Ammon's horn (tissue), 1 donor: ENCODE measurements at regions not wholly inside any gene's neighbourhood (a gene's known extent, or its start where the extent isn't known, plus 50 kb on each side); places are given as distances from the start of the nearest gene placed in this dataset.
"Not testable (repeated sequence)": the region's sequence is repeated elsewhere in the genome, so short reads cannot be mapped to it uniquely, and the experiment has no call there.

Source experiments
- DNase-seq: peaks from one replicate; pipeline ENCODE4 v3.0.0-alpha.2; 2016; ENCODE audit warnings: low spot score

DNA sequence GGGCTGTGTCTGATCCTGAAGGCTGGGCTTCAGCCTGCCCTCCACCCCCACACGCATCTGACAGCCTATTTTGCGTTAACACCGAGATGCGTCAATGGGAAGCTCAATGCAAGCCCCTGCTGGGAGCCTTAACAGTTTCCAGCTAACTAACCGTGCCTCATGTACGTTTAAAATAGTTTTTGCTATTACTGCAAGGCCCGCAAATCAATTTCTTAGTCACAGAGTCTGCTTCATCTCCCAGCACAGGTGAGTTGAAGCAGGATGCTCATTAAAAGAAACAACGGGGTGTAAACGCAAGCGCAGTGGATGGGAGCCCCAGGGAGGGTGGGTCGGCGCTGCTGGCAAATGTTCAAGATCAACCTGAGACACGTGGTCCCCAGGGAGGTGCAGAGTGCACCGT lies 142.8 kb upstream of the PHACTR3 start:
- no peak for DNase-seq

DNA sequence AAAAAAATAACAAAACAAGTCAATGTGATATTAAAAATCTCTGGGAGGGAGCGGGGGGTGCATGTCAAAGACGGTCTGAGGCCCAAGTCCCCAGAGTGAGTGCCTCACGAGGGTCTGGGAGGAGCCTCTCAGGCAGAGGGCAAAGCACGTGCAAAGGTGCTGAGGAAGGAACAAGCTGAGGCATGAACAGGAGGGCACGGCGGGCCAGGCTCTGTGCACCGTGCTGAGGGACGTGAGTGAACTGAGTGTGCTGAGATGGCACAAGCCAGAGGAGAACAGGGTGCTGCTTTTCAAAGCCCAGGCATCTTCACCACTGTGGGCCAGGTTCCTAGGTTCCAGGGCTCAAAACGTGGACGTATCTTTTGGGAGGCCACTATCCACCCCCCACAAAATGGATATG lies 142.1 kb upstream of the PHACTR3 start:
- no peak for DNase-seq

DNA sequence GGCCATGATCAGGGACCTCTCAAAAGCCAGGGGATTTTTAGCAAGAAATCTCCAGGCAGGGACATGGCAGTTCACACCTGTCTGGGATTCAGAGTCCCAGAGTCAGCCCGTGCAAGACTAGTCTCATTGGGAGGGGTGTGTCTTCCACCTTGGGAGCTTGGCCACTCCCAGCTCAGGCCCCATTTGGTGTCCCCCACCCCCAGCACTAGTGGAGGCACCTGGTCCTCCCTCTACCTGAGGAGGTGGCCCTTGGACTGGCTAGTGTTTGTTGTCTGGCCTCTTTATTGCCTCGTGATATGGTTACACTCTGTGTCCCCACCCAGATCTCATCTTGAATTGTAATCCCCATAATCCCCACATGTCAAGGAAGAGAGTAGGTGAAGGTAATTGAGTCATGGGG lies 140.8 kb upstream of the PHACTR3 start:
- DNase-seq, result no peak

DNA sequence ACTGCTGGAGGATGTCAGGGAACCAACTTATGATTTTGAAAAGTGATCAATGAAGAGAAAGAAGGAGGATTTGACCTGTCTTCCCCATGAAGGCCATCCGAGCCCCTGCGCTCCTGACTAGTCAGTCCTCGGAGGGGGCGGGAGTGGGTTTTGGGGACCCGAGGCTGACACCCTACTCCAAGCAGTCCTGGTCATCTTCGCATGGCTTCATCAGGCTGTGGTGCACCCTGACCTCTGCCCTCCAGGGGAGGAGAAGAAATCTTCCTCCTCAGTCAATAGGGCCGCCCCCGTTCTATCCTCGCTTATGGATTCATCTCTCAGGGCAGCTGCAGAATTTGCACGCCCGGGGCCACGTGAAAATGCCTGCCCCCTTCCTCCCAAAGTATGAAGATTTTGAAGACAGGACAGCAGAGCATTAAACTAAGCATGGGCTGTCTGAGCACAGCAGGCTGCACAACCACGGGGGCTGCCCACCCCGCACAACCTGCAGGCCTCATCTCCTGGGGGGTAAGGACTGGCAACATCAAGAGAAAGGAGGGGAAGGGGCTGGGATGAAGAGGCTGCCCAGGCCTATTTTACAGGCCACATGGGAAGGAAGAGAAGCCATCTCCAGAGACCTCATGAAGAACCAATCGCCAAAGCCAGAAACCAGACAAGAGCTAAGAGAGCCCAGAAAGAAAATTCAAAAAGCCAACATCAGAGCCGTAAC lies 138.1 kb upstream of the PHACTR3 start:
- no peak for DNase-seq

DNA sequence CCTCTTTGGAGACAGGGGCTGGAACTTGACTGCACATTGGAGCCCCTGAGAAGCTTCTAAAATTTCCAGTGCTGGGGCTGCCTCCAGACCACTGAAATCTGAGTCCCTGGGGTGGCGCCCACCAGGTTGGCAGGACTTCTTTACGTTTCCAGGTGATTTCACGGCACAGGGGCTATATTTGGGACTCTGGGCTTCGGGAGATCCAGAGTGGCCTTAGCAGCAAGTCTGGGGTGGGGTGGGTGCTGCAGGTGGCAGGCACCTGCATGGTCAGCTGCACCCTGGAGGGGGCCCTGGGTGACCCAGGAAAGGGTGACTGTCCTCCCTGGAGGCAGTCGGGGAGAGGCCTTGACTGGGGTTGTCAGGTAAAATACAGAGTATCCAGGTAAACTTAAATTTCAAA lies 135.5 kb upstream of the PHACTR3 start:
- no peak for DNase-seq

DNA sequence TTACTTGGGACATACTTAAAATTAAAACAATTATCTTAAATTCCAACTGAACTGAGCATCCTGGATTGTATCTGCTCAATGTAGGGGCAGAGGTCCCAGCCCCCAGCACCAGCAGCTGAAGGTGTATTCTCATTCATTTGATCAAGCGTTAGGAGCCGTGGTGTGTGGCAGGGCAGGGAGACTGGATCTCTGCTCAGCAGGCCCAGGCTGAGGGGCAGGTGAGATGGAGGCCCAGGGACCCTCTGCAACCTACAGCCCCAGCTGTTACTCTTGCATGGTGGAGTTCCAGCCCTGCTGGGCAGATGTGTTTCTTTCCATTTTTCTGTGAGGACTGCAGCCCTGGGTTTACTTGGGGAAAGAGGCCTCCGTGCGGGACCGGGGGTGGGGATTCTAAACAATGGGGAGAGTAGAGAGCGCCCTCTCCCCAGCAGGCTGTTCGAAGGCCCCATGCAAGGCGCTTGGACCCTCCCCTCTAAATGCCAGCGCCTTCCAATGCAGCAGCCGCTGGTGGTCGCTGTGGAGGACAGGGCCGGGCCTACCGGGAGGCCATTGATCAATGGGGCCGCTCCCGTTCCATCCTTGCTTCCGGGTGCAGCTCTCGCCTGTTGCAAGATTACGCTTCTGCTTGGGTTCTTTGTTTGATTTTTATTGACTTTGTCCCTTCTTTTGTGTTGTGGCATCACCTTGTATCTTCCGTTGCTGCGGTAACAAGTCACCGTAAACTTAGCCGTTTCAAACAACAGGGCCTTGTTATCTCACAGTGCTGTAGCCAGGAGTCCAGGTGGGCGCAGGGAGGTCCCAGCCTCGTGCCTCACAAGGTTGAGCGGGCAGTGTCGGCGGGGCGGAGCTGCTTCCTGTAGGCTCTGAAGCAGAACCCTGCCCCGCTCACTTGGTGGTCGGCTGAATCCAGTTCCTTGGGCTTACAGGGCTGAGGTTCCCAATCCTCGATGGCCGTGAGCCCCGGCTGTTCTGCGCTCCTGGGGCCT lies 134.8 kb upstream of the PHACTR3 start:
- DNase-seq, result no peak

DNA sequence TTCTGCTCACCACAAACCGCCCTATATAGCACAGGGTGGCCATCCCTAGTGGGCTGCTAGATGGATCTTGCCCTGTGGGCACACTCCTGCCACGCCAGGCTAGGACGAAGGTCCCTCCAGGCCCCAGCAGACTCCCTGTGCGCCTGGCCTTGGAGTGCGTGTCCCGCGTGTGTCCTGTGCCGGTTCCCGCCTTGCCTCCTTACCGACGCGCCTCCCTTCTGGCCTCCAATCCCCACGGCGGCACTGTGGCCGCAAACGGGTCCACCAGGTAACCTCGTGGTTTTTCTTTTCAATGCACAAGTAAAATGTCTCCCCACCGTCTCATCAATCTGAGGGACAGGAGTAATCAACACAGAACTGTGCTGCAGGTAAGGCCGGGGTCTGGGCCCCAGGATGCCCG lies 133.8 kb upstream of the PHACTR3 start:
- DNase-seq, result no peak

DNA sequence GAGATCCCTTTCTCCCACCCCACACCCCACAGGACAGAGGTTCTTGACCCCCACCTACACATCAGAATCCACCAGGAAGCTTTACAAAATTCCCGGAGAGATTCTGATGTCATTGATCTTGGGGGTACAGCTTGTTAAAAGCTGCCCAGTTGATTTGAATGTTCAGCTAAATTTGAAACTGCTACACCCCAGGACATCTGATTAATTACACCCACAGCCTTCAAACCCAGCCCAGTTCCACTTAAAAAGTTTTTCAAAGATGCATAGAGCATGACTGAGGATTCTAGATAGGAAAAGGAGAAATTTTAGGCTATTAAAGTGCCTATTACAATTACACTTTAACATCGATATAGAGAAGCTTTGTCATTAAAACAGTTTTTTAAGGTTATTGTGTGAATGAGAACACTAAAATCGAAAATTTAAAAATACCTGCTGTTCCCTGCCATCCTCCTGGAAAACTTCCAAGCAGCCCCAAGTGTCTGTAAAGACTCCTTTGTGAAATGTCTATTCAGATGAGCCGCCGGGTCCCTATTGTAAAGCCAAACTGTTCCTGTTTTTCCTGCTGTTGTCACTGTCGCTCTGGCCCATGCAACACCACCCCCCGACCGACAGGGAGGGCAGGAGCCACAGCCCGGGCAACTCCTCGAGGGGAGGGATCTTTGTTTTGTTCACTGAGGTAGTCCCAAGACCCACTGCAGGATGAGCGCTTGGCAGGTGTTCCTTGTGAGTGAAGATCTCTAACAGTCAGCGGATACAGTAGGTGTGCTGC lies 132.5 kb upstream of the PHACTR3 start:
- no peak for DNase-seq

DNA sequence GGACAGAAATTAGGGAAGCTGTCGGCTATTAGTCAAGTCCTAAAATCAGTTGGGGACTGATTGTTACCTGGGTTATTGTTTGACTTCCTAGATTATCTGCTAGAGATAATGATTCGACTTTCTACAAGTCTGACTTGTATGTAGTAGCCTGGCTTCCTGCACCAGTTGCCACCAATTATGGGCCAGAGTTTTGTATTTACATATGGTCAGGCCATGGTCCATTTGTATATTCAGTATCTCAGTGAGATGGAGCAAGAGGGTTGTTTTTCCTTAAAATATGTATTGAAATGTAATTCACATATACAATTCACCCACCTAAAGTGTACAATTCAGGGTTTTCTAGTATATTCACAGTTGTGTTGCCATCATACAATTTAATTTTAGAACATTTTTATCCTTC lies 130.6 kb upstream of the PHACTR3 start:
- DNase-seq, result no peak

DNA sequence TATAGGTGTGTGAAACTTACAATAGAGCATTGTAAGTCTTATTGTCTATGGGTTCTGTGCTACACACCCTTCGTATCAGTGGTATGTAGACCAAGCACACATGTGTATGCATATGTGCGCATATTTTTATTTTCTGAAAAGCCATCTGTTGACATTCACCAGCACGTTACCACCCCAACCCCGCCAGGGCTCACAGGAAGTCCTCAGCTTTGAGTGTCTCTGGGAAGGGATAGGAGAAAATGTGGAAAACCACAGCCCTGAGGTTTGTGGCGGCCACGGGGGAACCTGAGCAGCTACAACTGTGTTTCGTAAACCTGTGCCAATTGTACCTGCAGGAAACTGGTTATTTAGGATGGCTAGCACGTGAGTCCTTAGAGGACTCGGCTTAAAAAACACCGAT lies 123.3 kb upstream of the PHACTR3 start:
- DNase-seq, result no peak

DNA sequence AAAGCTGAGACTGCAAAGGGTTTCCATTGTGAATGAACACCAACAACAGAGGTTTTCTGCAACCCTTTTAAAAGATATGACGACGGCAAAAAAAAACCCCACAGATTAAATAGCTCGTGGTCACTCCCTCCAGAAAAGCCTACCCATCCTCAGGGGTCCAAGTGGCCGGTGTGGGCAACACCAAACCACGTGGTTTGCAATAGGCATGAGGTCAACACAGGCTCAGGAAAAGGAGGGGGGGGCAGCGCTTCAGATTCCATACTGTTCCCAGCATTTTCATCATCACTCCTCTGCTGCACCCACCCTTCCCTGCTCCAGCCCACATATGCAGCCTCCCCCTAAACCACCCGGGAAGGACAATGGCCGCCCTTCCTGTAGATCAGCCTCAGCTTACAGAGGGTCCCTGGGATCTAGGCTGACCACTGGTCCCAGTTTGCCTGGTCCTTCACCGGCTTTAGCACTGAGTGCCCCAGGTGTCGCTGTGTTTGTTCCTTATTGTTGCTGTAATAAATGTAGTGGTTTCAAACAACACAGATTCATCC lies 122.8 kb upstream of the PHACTR3 start:
- no peak for DNase-seq

DNA sequence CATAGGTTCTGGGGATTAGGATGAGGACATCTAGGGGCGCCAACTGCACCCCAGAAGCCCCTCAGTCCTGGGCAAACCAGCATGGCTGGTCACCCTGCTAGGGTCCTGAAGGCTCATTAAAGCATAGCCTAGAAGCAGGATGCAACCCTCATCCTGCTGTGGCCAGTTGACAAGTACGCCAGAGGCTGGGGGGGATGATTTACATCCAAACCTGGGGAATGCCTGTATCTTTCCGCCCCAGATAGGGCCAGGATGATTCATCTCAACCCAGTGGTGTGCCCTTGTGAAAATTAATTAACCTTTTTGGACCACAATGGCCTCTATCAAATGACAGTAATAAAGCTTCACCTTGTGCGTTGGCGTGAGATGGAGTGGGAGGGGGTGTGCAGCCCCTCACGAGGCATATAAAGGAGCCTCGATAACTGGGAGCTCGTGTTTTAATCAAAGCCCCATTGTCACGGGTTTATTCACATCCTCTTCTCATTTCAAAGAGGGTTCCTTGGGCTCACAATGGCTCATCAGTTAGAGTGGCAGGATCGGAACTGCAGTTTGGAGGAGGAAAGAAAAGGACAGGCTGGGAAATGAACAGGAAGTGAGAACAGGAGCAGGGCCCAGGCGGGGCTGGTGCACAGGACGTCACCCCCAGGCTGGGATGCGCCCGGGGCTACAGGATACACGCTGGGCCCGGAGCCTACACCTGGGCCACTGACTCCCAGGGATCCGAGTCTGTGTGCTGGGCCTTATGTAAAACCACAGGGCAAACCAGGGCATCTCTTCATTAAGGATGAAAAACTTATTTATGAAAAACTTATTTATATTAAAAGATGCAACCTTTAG lies 121.8 kb upstream of the PHACTR3 start:
- DNase-seq, result no peak

DNA sequence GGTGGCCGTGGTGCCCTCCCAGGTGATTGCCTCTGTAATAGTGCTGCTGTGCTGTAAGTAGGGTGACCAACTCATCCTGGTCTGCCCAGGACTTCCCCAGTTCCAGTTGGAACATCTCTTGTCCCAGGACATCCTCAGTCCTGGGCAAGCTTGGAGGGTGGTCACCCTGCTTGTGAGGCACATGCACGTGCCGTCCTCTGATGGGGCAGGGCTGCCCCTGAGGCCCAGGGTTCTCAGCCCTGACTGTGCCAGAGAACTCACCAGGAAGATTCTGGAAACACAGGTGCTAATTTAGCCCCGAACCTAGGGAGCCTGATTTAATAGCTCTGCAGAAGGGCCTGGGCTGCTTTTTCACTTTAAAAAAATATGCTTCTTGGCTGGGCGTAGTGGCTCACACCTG lies 120.9 kb upstream of the PHACTR3 start:
- no peak for DNase-seq

DNA sequence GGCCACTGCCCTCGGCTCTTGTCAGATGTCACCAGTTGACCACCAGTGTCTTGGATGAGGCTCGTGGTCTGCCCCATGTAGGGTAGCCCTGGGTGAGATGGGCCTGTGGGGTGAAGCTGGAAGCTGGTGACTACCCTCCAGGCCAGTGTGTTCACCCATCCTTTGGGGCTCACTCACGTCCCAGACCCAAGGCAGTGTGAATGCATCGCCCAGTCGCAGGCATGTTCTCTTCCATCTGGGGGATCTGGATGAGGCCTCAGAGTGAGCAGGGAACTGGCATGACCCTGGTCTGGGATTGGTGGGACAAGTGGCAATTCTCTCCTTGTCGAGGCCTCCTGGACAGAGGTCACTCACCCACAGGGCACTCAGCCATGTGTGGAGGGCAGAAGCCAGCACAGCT lies 120.1 kb upstream of the PHACTR3 start:
- DNase-seq, result no peak

DNA sequence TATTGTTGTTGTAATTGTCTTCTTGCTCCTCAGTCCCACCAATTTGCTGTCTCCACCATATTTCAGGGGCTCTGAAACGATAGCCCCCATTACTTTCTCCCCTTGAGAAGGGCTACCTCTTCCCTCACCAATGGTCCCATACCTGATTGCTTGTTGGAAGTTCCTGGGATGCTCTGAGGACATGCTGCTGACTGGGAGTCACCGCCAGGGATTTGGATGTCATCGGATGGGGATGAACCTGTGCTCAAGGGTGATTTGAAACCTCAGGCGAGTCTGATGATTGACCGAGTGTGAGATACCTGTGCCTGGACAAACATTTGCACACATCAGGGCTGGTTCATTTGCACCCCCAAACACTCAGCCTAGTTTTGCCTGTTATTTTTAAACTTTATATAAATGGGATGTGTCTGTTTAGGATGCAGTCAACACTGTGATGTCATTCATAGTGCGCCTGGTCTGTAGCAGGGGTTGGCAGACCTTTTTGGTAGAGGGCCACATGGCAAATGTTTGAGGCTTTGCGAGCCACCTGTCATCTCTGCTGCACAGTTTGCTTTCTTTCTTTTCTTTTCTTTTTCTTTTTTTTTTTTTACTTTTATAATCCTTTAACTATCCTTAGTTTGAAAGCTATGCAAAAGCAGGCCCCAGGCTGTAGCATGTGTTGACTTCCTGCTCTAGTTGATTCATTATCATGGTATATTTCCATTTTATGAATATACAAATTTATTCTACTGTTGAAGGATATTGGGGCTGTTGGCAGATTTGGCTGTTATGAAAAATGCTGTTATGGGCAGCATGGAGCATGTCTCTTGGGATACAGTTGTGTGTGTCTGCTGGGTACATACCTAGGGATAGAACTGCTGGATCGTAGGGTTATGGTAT lies 118.5 kb upstream of the PHACTR3 start:
- no peak for DNase-seq

DNA sequence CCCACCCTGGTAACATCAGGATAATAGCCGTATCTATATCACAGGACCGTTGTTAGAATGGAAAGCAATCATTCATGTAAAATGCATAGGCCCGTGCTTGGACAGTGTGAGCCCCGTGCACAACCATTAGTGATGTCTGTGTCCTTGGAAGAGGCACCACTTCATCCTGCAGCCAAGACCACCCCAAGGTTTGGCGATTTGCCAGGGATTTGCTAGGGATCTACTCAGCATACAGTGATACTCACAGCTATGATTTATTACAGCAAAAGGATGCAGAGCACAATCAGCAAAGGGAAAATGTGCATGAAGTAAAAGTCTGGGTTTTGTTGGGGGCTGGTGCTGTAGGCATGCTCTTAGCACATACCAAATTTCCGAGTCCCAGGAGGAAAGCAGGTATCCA lies 115.9 kb upstream of the PHACTR3 start:
- DNase-seq, result not testable (repeated sequence)

DNA sequence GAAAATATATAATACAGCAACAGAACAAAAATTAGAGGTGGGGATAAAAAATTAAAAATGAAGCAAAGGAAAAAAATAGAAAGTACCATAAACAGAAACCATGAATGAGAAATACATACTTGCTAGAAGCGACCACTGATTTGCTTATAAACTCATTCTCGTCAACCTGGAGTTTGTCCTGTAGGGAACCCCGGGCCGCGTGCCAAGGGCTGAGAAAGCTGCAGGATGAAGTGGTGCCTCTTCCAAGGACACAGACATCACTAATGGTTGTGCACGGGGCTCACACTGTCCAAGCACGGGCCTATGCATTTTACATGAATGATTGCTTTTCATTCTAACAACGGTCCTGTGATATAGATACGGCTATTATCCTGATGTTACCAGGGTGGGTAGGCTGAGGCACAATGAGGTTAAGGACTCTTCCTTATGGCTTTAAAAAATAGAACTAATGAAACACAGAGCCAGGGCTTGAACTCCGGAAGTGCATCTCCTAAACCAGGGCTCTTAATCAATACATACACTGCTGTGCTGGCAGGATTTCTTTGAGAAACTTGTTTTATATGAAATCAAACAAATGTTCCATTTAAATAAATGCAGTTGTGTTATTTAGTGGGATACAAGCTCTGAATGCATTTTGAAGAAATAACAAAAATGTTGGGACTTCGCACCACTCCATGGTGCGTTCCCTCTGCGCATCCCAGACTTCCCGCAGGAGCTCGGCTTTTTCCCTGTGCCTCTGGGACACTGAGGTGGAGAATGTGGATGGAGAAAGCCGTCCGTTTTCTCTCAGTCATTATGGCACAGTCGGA lies 113.9 kb upstream of the PHACTR3 start:
- DNase-seq, result not testable (repeated sequence)

DNA sequence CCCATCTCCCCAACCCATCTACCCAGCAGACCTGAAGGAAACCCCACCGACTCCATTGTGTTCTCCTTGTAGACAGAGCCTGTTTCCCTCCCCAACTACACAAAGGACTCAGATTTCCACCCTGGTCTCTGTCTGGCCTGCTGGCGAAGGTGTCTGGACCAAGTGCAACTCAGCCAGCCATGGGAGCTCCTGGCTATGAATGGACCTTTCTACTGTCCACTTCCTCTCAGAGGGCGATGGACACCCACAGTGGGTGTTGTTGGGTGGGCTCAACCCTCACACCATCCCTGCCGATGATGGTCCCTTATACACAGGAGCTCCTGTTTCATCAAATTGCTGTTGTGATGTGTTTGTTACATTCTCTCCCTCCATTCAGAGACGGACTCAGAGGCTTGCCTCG lies 112.5 kb upstream of the PHACTR3 start:
- no peak for DNase-seq

DNA sequence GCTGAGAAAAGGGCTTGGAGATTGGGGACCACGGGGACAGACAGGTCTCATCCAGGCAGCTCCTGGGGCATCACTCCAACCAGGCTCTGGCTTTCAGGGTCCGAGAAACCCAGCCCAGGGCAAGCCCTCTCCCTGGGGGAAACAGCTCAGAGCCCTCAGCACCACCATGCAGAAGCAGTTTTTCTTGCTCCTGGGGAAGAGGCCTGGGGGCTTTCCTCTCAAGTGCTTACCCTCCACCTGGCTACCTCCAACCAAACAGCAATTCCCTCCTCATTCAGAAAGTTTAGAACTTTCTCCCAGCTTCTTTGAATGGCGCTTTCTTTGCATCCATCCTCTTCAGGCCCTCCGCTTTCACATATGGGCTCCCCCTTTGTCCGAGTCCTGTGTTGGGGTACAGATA lies 110.4 kb upstream of the PHACTR3 start:
- no peak for DNase-seq

DNA sequence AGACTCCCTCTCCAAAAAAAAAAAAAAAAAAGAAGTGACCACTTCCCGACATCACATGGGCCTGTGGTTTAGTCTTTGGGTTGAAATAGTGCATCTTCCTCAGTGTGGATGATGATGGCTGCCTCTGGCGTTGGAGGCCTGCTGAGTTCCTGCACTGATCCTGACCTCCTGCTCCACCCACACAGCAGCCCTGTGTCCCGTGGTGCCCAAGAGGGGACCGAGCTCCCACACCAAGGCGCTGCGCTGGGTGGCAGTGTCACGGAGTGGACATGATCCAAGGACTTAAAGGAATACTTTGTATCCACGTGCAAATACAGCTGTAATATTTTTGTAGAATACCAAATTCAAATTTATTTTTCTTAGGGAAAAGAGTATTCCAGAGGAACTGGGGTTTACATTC lies 109.2 kb upstream of the PHACTR3 start:
- no peak for DNase-seq
